GM12878 (cell line): ENCODE measurements at regions not wholly inside any gene's neighbourhood (a gene's known extent, or its start where the extent isn't known, plus 50 kb on each side); places are given as distances from the start of the nearest gene placed in this dataset.

Experiments
- ATAC-seq: fragments of 200-7000 bp; cut with Tn5 transposase; 3 replicates; pipeline ENCODE4 v1.9.1; 2020; ENCODE audit warnings: mild to moderate bottlenecking, moderate library complexity
- BruUV-seq: library from RNA; stranded (reverse); fragments of 400-500 nt; replicated peaks from 2 replicates; lab custom pipeline; 2021; lab: Mats Ljungman, UMichigan
- CTCF ChIA-PET: fragments of 300-600 bp; sonication (Branson Sonifier 250); formaldehyde crosslinking; extraction: SDS; loops from one replicate; lab custom pipeline; 2021; ENCODE audit warnings: inconsistent platforms; lab: Yijun Ruan, JAX
- POLR2A ChIA-PET: fragments of 350-600 bp; formaldehyde crosslinking; extraction: SDS; loops from one replicate; lab custom pipeline; 2021; ENCODE audit warnings: inconsistent platforms; lab: Charles Lee
- RAD21 ChIA-PET: fragments of 300-600 bp; sonication (Branson Sonifier 250); formaldehyde crosslinking; loops from one replicate; lab custom pipeline; 2023; ENCODE audit warnings: antibody characterized with exemption; ENCODE audit not compliant: unreplicated experiment; lab: Charles Lee
- SMC1A ChIA-PET: fragments of 300-600 bp; sonication (Branson Sonifier 250); formaldehyde crosslinking; loops from one replicate; lab custom pipeline; 2023; ENCODE audit not compliant: unreplicated experiment, uncharacterized antibody; lab: Charles Lee
- DNase-seq: peaks from one replicate; pipeline ENCODE4 v3.0.0-alpha.2; 2011; ENCODE audit warnings: low read depth, low spot score
- FAIRE-seq: peaks from 3 replicates; lab custom pipeline; 2011; peaks lifted over from hg19 to GRCh38; lab: Jason Lieb, UNC
- H2AFZ ChIP-seq: 2 replicates; pipeline ENCODE4 v1.6.0; 2011; ENCODE audit warnings: low read depth, low read length, control low read depth; ENCODE audit not compliant: control insufficient read depth
- H3K27ac ChIP-seq: 2 replicates; pipeline ENCODE4 v1.5.1; 2011; ENCODE audit warnings: control low read depth; ENCODE audit not compliant: control insufficient read depth, insufficient read depth
- H3K27me3 ChIP-seq, 2 experiments: replicated peaks in 1 of 2; 2 replicates each; pipeline versions ENCODE4 v1.6.0 to v1.6.1; 2011; ENCODE audit warnings: low read length in 1 of 2; ENCODE audit not compliant: control insufficient read depth in 2 of 2, insufficient read depth in 2 of 2
- H3K36me3 ChIP-seq, 2 experiments: 2 replicates each; pipeline ENCODE4 v1.5.1; 2011; ENCODE audit warnings: low read length in 1 of 2; ENCODE audit not compliant: control insufficient read depth in 2 of 2, insufficient read depth in 2 of 2
- H3K4me1 ChIP-seq: 2 replicates; pipeline ENCODE4 v1.6.1; 2011; ENCODE audit warnings: mild to moderate bottlenecking, low read length, moderate library complexity, mixed read lengths; ENCODE audit not compliant: control insufficient read depth, insufficient read depth
- H3K4me2 ChIP-seq: 2 replicates; pipeline ENCODE4 v1.6.0; 2011; ENCODE audit warnings: control low read depth; ENCODE audit not compliant: control insufficient read depth, insufficient read depth
- H3K4me3 ChIP-seq: fragments of 200-600 bp; sonication (generic); 2 replicates; pipeline ENCODE4 v1.5.1; 2016
- H3K79me2 ChIP-seq: 2 replicates; pipeline ENCODE4 v1.6.0; 2011; ENCODE audit warnings: low read length; ENCODE audit not compliant: control insufficient read depth, insufficient read depth
- H3K9ac ChIP-seq: 2 replicates; pipeline ENCODE4 v1.8.0; 2011; ENCODE audit warnings: low read length, control low read depth, mixed read lengths; ENCODE audit not compliant: control insufficient read depth, insufficient read depth
- H3K9me3 ChIP-seq: replicated peaks from 3 replicates; pipeline ENCODE4 v1.5.1; 2011; ENCODE audit warnings: mild to moderate bottlenecking, low read length; ENCODE audit not compliant: control insufficient read depth, insufficient read depth
- H4K20me1 ChIP-seq: 2 replicates; pipeline ENCODE4 v1.6.0; 2011; ENCODE audit not compliant: control insufficient read depth, insufficient read depth
- MYB ChIP-seq: fragments of 150-350 bp; IDR thresholded peaks from 2 replicates; pipeline ENCODE4 v1.6.1; 2014; ENCODE audit warnings: mild to moderate bottlenecking, low read depth, low read length, borderline replicate concordance
- NFXL1 ChIP-seq: fragments of 450-650 bp; IDR thresholded peaks from 2 replicates; pipeline ENCODE4 v1.6.1; 2017; ENCODE audit warnings: antibody characterized with exemption, mild to moderate bottlenecking, borderline replicate concordance
- PAX8 ChIP-seq: fragments of 450-650 bp; IDR thresholded peaks from 2 replicates; pipeline ENCODE4 v1.6.1; 2017; ENCODE audit warnings: mild to moderate bottlenecking, moderate library complexity
- PBX3 ChIP-seq: IDR thresholded peaks from 2 replicates; pipeline ENCODE4 v1.6.1; 2011; ENCODE audit warnings: mild to moderate bottlenecking, low read depth, low read length, moderate library complexity; ENCODE audit not compliant: insufficient replicate concordance
- SIX5 ChIP-seq: IDR thresholded peaks from 2 replicates; pipeline ENCODE4 v1.6.1; 2011; ENCODE audit warnings: mild to moderate bottlenecking, low read depth, low read length, moderate library complexity; ENCODE audit not compliant: severe bottlenecking
- STAT1 ChIP-seq: fragments of 450-650 bp; conservative IDR thresholded peaks from 2 replicates; pipeline ENCODE4 v1.6.1; 2014; ENCODE audit warnings: antibody characterized with exemption, mild to moderate bottlenecking
- TCF12 ChIP-seq: IDR thresholded peaks from 2 replicates; pipeline ENCODE4 v1.6.1; 2011; ENCODE audit warnings: low read depth, mild to moderate bottlenecking, low read length
- WRNIP1 ChIP-seq: IDR thresholded peaks from 2 replicates; pipeline ENCODE4 v1.6.1; 2011; ENCODE audit warnings: low read depth, low read length, improper control_type of control experiment, borderline replicate concordance
- ZNF24 ChIP-seq: fragments of 450-650 bp; IDR thresholded peaks from 2 replicates; pipeline ENCODE4 v1.6.1; 2017; ENCODE audit warnings: antibody characterized with exemption, mild to moderate bottlenecking
- WGBS: methylation state at CpG from one replicate; pipeline ENCODE4 v1.1.6; 2016; ENCODE audit warnings: low lambda C conversion rate; ENCODE audit not compliant: insufficient replicate concordance, insufficient coverage; ENCODE audit errors: missing lambda C conversion rate; 5-methylcytosine and 5-hydroxymethylcytosine counted together
- in situ Hi-C: fragments of 300-500 bp; cut with MboI; formaldehyde crosslinking; loops from 9 replicates; pipeline ENCODE4 v1.14.3; 2018; ENCODE audit warnings: mixed read lengths
- intact Hi-C: fragments of 100-400 bp; cut with micrococcal nuclease; formaldehyde crosslinking; loops from one replicate; pipeline ENCODE4 v1.14.2; 2022; ENCODE audit not compliant: unreplicated experiment

- Histone ChIP-seq H3K36me3 (no peaks in the 10 kb centered on the region), H3K4me3 (no peak overlapping the region), H3K4me1 (no peaks in the 10 kb centered on the region), H4K20me1 (no peaks in the 10 kb centered on the region), H3K9me3 (no peaks in the 10 kb centered on the region), H3K27ac (no peak overlapping the region), H3K4me2 (no peak overlapping the region), H3K79me2 (no peaks in the 10 kb centered on the region), H3K9ac (no peak overlapping the region), H3K27me3 (no peaks in the 10 kb centered on the region), H2AFZ (no peak overlapping the region)
- ChIA-PET POLR2A (no interaction called here), CTCF (interaction anchor here (1.4 to 1.5 kb wide), 2 partner anchors 188 to 235 kb away, joined by 3 read pairs; no protein-coding TSS in a partner anchor), SMC1A (no interaction called here), RAD21 (no interaction called here)
- intact Hi-C loops: no loop called here
- WGBS: 63% methylated on average over 3 of the region's 3 CpGs
- FAIRE-seq (no peak), DNase-seq (no peak), ATAC-seq (no peak)
- TF ChIP-seq MYB (no peak), TCF12 (no peak), ZNF24 (no peak), NFXL1 (no peak), WRNIP1 (no peak), PAX8 (no peak), PBX3 (no peak), SIX5 (no peak), STAT1 (no peak)
- no TSS peak for BruUV-seq
- in situ Hi-C loops: no loop called here
These were observed 141.2 kb upstream of the ANKRD1 start for GRCh38 chr10:91062091-91062490.
